ENCODE measurements at regions not wholly inside any gene's neighbourhood (a gene's known extent, or its start where the extent isn't known, plus 50 kb on each side); places are given as distances from the start of the nearest gene placed in this dataset.

- TF ChIP-seq CTCF (conservative IDR thresholded peaks at IDR 0.05; ENCODE audit: low read depth, low read length) = no peak
- no peak for TF ChIP-seq RCOR1 (IDR thresholded peaks at IDR 0.05; ENCODE audit: insufficient replicate concordance, low read length)
- no peak for TF ChIP-seq CHD1 (IDR thresholded peaks at IDR 0.05; ENCODE audit: low read depth, low read length)
- no peak for TF ChIP-seq BHLHE40 (IDR thresholded peaks at IDR 0.05; ENCODE audit: low read depth, low read length)
Measured at GRCh38 chr6:19587238-19587942, 249.8 kb upstream of the ID4 start.

Measured in IMR-90 (cell line).